Stomach (tissue), 4 donors: ENCODE measurements at regions not wholly inside any gene's neighbourhood (a gene's known extent, or its start where the extent isn't known, plus 50 kb on each side); places are given as distances from the start of the nearest gene placed in this dataset.

Experiments
- EP300 ChIP-seq: sonication (generic); formaldehyde crosslinking; IDR thresholded peaks from one replicate; pipeline ENCODE4 v1.6.1; 2017; ENCODE audit warnings: antibody characterized with exemption
- POLR2A ChIP-seq, 4 donors: fragments of 450-650 bp; IDR thresholded peaks; one replicate each; pipeline ENCODE4 v1.6.1; 2016; ENCODE audit warnings: antibody characterized with exemption in 4 of 4, control low read depth in 2 of 4, mild to moderate bottlenecking in 1 of 4, moderate library complexity in 1 of 4
- TF ChIP-seq, protein P1 (sequence below), 7 experiments: fragments of 450-650 bp in 4 of 7; fragments of 200-600 bp in 3 of 7; sonication (generic) in 3 of 7; IDR thresholded peaks; one replicate each; pipeline ENCODE4 v1.5.1; 2016 to 2019; ENCODE audit warnings: antibody characterized with exemption in 7 of 7, control low read depth in 2 of 7, mild to moderate bottlenecking in 1 of 7

DNA sequence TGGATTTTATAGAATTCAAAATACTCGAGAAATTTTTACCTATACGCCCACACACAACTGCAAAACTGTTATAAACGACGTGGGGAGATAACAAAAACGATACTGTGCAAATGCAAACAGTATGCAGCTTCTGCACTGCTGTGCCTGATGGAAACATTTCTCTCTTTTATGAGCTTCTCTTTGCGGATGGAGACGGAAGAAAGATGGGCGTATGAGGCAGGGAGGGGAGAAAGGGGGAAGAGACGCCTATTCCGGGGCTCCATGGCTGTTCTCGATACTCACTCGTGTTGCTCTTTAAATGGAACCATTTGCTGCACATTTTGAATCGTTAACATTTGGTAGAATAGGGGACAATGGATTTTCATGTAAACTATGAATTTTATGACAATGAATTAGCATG lies 69.1 kb upstream of the EXOC2 start:
- TF ChIP-seq POLR2A (IDR thresholded peaks at IDR 0.05) = no peak
- TF ChIP-seq, protein P1, sequence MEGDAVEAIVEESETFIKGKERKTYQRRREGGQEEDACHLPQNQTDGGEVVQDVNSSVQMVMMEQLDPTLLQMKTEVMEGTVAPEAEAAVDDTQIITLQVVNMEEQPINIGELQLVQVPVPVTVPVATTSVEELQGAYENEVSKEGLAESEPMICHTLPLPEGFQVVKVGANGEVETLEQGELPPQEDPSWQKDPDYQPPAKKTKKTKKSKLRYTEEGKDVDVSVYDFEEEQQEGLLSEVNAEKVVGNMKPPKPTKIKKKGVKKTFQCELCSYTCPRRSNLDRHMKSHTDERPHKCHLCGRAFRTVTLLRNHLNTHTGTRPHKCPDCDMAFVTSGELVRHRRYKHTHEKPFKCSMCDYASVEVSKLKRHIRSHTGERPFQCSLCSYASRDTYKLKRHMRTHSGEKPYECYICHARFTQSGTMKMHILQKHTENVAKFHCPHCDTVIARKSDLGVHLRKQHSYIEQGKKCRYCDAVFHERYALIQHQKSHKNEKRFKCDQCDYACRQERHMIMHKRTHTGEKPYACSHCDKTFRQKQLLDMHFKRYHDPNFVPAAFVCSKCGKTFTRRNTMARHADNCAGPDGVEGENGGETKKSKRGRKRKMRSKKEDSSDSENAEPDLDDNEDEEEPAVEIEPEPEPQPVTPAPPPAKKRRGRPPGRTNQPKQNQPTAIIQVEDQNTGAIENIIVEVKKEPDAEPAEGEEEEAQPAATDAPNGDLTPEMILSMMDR (IDR thresholded peaks at IDR 0.05) = no peak
- no peak for TF ChIP-seq EP300
